ENCODE measurements at regions not wholly inside any gene's neighbourhood (a gene's known extent, or its start where the extent isn't known, plus 50 kb on each side); places are given as distances from the start of the nearest gene placed in this dataset.

DNA sequence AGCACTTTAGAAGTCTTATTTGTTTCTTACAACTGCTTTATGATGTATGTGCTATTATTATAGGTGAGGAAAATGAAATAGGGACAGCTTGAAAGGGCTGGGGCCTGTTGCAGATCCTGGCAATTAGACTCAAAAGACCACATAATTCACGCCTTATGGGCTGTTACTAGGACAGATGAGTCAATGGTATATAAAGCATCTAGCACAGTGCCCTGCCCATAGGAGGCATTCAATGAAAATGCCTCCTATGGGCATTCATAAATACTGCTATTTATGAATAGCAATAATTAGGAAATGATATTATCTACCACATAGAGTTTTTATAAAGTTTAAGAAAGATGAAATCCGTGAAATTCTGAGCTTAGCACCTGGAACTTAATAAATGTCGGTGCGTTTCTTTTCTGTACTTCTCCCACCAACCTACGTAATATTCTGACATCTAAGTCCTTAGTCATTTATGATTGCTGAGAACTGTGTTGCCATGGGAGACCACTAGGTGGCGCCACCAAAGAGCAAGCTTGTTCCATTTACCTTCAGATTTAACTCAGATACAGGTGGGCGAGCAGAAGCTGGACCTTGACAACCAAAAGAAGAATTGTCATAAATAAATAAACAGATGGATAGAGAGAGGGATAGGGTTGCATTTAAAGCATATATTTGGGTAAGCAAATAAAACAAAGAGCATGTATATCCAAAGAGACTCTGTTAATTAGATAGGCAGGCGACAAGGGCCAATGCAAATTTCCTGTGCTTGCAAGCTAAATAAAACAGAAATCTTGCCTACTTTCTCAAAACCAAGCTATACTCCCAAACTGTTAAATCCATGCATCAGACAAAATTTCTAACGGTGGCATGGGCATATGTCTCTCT is 699.9 kb downstream of the INHBA start:
- peak in 1 of 2 experiments; percentile 15 for DNase-seq (ENCODE audit: low read depth in 2 of 2)

DNA sequence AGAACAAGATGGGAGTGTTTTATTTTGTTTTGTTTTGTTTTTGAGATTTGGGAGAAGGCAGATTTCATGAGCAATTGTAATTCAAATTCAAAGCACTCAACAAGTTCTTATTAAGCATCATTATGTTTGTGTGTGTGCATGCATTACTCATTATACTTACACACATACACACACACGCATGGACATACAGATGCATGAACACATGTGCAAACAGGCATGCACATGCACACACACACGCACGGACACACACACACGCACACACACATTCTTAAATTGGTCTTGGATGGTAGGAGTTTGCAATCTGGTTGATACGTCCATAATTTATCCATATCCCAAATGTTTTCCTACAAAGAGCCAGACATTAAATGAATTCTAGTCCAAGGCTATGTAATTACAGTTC is 702.8 kb downstream of the INHBA start:
- no peak for DNase-seq (ENCODE audit: low read depth in 2 of 2)

- DNase-seq (ENCODE audit: low read depth in 2 of 2) = no peak
These were observed 706.6 kb downstream of the INHBA start for GRCh38 chr7:40996233-40996677.

DNA sequence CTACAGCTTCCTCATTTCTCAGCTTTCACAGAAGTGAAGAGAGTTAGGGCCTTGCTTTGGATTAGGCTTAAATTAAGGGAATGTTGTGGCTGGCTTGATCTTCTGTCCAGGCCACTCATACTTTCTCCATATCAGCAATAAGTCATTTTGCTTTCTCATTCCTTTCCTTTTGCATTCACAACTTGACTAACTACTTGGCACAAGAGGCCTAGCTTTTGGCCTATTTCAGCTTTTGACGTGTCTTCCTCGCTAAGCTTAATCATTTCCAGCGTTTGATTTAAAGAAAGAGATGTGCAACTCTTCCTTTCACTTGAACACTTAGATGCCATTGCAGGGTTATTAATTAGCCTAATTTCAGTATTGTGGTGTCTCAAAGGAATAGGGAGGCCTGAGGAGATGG is 712.0 kb downstream of the INHBA start:
- DNase-seq (ENCODE audit: low read depth in 2 of 2) = no peak

- no peak for DNase-seq (ENCODE audit: low read depth in 2 of 2)
These were observed 715.3 kb downstream of the INHBA start for GRCh38 chr7:40987571-40987970.

- DNase-seq (ENCODE audit: low read depth in 2 of 2) = no peak
These were observed 716.5 kb downstream of the INHBA start for GRCh38 chr7:40986351-40986873.

DNA sequence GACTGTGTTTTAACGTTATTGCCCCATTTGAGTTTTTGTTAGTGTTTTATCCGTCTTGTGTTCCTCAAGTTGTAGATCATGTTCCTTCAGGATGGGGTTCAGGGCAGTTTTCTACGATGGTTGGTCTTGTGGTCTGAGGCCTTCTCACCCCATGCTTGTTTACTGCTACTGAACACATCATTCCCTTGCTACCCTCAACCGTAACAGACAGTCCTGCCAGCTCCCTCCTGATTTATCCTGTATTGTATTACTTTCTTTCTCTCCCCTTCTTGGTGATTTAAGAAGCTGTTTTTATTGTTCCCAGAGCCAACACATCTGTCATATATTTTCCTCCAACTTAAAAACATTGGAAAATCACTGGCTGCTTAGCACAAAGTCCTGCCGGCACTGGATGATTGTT is 719.8 kb downstream of the INHBA start:
- no peak for DNase-seq (ENCODE audit: low read depth in 2 of 2)

GRCh38 chr7:40979296-40979695 is 723.6 kb downstream of the INHBA start:
- DNase-seq (ENCODE audit: low read depth in 2 of 2) = no peak

DNA sequence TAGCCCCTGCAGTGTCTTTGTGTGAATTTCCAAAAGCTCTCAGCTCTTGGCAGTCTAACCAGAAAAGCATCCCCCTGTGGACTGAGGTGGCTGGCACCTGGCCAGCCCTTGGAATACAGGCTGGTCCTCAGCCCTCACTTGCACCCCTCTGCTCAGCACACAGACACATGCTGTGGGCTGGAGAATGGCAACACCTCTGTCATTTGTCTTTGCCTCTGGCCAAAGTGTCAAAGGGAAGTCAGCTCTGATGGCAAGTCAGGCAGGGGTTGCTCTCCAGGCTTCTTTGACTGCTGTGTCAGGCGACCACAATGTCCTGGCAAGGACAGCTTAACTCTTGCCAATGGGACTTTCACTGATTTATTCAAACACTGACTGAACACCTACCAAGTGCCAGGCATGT is 724.8 kb downstream of the INHBA start:
- DNase-seq (ENCODE audit: low read depth in 2 of 2) = no peak

DNA sequence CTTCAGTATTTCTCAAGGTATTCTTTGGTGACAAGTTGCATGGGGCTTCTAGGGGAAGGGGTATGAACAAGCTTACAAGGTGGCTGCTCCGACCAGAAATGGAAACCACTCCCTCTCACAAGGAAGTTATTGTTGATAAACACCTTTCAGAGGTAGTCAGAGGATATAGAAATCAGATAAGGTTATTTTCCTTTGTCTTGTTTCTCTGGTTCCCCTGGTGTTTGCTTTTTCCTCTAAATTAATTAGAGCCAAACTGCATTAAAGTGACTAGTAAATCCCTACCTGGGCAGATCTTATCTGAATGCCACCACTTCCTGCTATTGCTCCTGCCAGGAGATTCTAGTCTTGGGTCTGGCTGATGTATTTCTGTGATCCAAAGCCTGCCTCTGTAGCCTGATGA is 725.4 kb downstream of the INHBA start:
- no peak for DNase-seq (ENCODE audit: low read depth in 2 of 2)

GRCh38 chr7:40972426-40972825 is 730.5 kb downstream of the INHBA start:
- DNase-seq (ENCODE audit: low read depth in 2 of 2) = no peak

DNA sequence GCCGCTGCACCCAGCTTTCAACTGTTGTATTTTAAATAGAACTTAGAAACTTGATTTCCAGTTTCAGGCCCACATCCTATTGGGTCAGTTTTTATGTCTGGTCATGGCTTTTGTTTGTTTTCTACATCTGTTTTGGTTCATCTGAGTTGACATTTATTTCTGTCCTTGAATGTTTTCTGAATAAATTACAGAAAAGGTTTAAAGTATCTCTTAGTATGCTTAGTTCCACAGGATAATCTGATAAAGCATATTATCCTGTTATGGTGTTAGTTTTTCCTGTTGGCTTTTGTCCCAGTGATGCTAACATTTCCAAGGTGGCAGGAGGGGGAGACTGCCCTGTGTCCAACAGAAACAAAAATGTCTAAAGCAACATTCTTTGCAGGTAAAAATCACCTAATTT is 733.2 kb downstream of the INHBA start:
- no peak for DNase-seq (ENCODE audit: low read depth in 2 of 2)

DNA sequence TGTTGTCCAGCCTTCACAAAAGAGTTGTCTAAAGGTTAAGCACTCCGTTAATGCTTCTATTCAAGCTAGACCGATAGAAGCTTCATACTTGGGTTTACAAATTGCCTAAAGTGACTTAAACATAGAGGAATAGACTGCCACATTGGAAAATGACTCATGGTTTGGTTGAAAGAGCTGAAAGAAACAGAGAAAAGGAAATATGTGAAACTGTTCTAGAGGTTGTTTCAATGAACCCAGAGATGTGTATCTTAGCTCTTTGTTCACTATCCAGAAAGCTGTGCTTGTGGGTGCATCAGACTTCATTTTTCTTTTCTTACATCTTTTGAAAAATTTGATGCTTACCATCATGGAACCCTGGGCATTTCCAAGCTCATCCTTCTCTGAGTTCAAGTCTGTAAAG is 736.2 kb downstream of the INHBA start:
- DNase-seq (ENCODE audit: low read depth in 2 of 2) = no peak

DNA sequence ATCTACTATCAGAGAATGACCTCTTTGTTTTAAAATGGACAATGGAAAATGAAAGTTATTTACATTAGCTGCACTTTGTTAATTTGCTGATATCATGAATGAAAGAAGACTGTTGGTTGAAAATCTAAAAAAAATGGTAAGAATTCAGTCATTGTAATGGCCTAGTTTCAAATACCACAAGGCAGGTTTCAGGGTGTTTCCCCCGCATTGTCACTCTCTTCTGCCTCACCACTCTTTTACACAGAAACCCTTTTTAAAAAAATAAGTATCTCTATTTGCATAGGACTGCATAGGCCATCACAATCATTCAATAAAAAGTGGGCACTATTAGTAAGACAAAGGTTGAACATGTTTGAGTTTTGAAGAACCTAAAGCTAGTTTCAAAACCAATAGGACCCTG is 737.1 kb downstream of the INHBA start:
- no peak for DNase-seq (ENCODE audit: low read depth in 2 of 2)

- DNase-seq (ENCODE audit: low read depth in 2 of 2) = no peak
These were observed 737.9 kb downstream of the INHBA start for GRCh38 chr7:40965016-40965415.

GRCh38 chr7:40964610-40965009 is 738.3 kb downstream of the INHBA start:
- DNase-seq (ENCODE audit: low read depth in 2 of 2) = no peak

GRCh38 chr7:40959955-40960354 is 742.9 kb downstream of the INHBA start:
- DNase-seq (ENCODE audit: low read depth in 2 of 2) = no peak

DNA sequence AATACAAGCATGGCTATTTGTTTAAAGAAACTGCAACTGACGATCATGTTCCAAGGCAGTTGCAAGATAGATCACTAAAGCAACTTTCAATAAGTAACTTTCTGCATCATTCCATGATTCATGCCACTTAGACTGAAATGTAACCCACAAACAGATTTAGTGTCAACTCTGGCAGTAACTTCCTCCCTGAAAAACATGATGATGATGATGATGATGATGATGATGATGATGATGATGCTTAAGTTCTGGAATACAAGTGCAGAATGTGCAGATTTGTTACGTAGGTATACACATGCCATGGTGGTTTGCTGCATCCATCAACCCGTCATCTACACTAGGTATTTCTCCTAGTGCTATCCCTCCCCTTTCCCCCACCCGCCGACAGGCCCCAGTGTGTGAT is 754.7 kb downstream of the INHBA start:
- DNase-seq (ENCODE audit: low read depth in 2 of 2) = no peak

DNA sequence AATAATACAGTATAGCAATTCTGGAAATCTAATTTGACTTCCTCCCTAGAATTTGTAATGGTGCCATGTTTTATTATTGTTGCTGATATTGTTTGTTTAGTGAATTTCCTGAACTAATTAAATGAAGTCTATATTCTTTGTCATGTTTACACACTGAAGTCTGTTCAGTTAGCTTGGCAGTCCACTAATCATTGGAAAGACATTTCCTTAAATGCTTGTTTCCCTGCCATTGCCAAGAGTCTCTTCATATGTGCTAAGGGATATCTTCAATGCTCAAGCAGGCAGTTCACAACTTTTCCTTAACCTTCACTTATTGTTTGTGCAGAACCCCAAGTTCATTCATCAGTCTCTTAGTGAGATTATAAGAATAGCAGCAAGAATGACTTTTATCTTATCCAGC is 755.3 kb downstream of the INHBA start:
- no peak for DNase-seq (ENCODE audit: low read depth in 2 of 2)

- no peak for DNase-seq (ENCODE audit: low read depth in 2 of 2)
These were observed 756.3 kb downstream of the INHBA start for GRCh38 chr7:40946549-40946948.

DNA sequence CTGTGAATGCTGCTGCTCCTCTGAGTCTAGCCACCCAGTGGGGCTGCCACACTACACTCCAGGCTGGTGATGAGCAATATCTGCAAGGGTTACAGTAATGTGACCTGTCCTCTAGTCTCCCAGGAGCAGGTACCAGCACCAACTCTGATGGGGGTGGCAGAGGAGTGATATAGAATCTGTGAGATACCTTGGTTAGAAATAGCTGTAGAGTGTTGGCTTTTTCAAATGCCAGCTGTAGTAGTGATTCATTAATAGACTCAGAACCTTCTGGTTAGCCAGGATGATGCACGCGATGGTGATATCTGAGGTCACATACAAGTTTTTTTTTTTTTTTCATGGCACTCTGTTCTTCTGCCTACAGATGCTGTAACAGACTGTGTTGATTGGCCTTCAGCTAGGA is 757.1 kb downstream of the INHBA start:
- no peak for DNase-seq (ENCODE audit: low read depth in 2 of 2)

- DNase-seq (ENCODE audit: low read depth in 2 of 2) = no peak
These were observed 757.8 kb downstream of the INHBA start for GRCh38 chr7:40944981-40945585.

DNA sequence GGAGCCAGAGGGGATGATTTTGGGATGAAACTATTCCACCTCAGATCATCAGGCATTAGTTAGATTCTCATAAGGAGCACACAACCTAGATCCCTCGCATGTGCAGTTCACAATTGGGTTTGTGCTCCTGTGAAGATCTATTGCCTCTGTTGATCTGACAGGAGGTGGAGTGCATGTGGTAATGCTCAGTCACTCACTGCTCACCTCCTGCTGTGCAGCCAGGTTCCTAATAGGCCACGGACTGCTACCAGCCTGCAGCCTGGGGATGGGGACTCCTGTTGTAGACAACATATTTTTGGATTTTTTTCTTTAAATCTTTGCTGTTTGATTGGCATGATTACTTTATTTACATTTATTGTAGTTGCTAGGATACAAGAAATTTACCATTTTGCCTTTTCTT is 765.0 kb downstream of the INHBA start:
- DNase-seq (ENCODE audit: low read depth in 2 of 2) = no peak
